MM.1S (cell line): ENCODE measurements at regions not wholly inside any gene's neighbourhood (a gene's known extent, or its start where the extent isn't known, plus 50 kb on each side); places are given as distances from the start of the nearest gene placed in this dataset.

ENCODE experiments used
- CTCF ChIP-seq: fragments of 300-600 bp; sonication (generic); IDR thresholded peaks from 2 replicates; pipeline ENCODE4 v1.5.1; 2016; ENCODE audit warnings: antibody characterized with exemption, low read length, mixed read lengths
- EZH2 ChIP-seq: fragments of 300-600 bp; sonication (generic); optimal IDR thresholded peaks from 2 replicates; pipeline ENCODE3; 2017; ENCODE audit warnings: low read depth, mild to moderate bottlenecking, antibody characterized with exemption, low read length, mixed read lengths
- EZH2phosphoT487 ChIP-seq: fragments of 300-600 bp; sonication (generic); IDR thresholded peaks from 2 replicates; pipeline ENCODE4 v1.6.1; 2018; ENCODE audit warnings: antibody characterized with exemption, low read length

- no peak for TF ChIP-seq CTCF
- TF ChIP-seq EZH2phosphoT487: no peak
- no peak for TF ChIP-seq EZH2
Observed at GRCh38 chr4:128591482-128591881, 218.0 kb upstream of the JADE1 start.
